Neural cell (in vitro differentiated cells): ENCODE measurements at regions not wholly inside any gene's neighbourhood (a gene's known extent, or its start where the extent isn't known, plus 50 kb on each side); places are given as distances from the start of the nearest gene placed in this dataset.

Experiments
- CTCF ChIP-seq: fragments of 450-650 bp; IDR thresholded peaks from 2 replicates; pipeline ENCODE4 v1.5.1; 2014; ENCODE audit warnings: antibody characterized with exemption, mild to moderate bottlenecking, moderate library complexity; ENCODE audit not compliant: poor library complexity, severe bottlenecking
- EP300 ChIP-seq: fragments of 450-650 bp; conservative IDR thresholded peaks from 2 replicates; pipeline ENCODE4 v1.6.1; 2014; ENCODE audit warnings: antibody characterized with exemption, mild to moderate bottlenecking, moderate library complexity; ENCODE audit not compliant: poor library complexity, severe bottlenecking

GRCh38 chr7:13014011-13014410 lies 326.6 kb downstream of the ARL4A start:
- TF ChIP-seq CTCF, result no peak
- no peak for TF ChIP-seq EP300
